Peyer's patch (tissue), 4 donors: ENCODE measurements at regions not wholly inside any gene's neighbourhood (a gene's known extent, or its start where the extent isn't known, plus 50 kb on each side); places are given as distances from the start of the nearest gene placed in this dataset.

Experiments used
- DNase-seq, 3 donors: peaks; one replicate each; pipeline ENCODE4 v3.0.0-alpha.2; 2017 to 2019
- H3K27ac ChIP-seq, 4 donors: fragments of 200-600 bp; sonication (generic); one replicate each; pipeline ENCODE4 v1.5.1; 2016 to 2019
- H3K27me3 ChIP-seq, 2 donors: fragments of 200-600 bp; sonication (generic); one replicate each; pipeline ENCODE4 v1.5.1; 2019
- H3K36me3 ChIP-seq, 3 donors: fragments of 200-600 bp; sonication (generic); one replicate each; pipeline ENCODE4 v1.5.1; 2016 to 2019
- H3K4me1 ChIP-seq, 4 donors: fragments of 200-600 bp; sonication (generic); one replicate each; pipeline ENCODE4 v1.5.1; 2016 to 2019
- H3K4me3 ChIP-seq, 4 donors: fragments of 200-600 bp; sonication (generic); 1 replicate in 3 of 4; 2 replicates in 1 of 4; pipeline ENCODE4 v1.5.1; 2016 to 2019; ENCODE audit warnings: mild to moderate bottlenecking in 1 of 4
- H3K9me3 ChIP-seq, 4 donors: fragments of 200-600 bp; sonication (generic); one replicate each; pipeline ENCODE4 v1.5.1; 2016 to 2019; ENCODE audit warnings: mild to moderate bottlenecking in 1 of 4
- CTCF ChIP-seq, 6 experiments: fragments of 450-650 bp in 4 of 6; fragments of 200-600 bp in 2 of 6; sonication (generic) in 1 of 6; IDR thresholded peaks; one replicate each; pipeline ENCODE4 v1.5.1; 2017 to 2019; ENCODE audit warnings: antibody characterized with exemption in 6 of 6, mild to moderate bottlenecking in 3 of 6, moderate library complexity in 1 of 6
- POLR2A ChIP-seq, 2 donors: fragments of 450-650 bp; IDR thresholded peaks; one replicate each; pipeline ENCODE4 v1.5.1; 2017; ENCODE audit warnings: antibody characterized with exemption in 2 of 2, mild to moderate bottlenecking in 2 of 2, moderate library complexity in 2 of 2

GRCh38 chr22:48675141-48675829 lies 1152.4 kb downstream of the BRD1 start:
- Histone ChIP-seq H3K36me3 (no peaks in the 10 kb centered on the region), H3K27ac (no peak overlapping the region), H3K9me3 (no peaks in the 10 kb centered on the region), H3K27me3 (no peaks in the 10 kb centered on the region), H3K4me1 (no peaks in the 10 kb centered on the region), H3K4me3 (no peak overlapping the region)
- TF ChIP-seq POLR2A (IDR thresholded peaks at IDR 0.05) (no peak), CTCF (IDR thresholded peaks at IDR 0.05) (no peak)
- no peak for DNase-seq

GRCh38 chr22:48673806-48674500 lies 1153.7 kb downstream of the BRD1 start:
- TF ChIP-seq CTCF (IDR thresholded peaks at IDR 0.05), result no peak
- no peaks in the 10 kb centered on the region for H3K27me3 ChIP-seq
- no peak overlapping the region for H3K4me3 ChIP-seq
- H3K4me1 ChIP-seq, result no peaks in the 10 kb centered on the region
- no peak overlapping the region for H3K27ac ChIP-seq
- no peaks in the 10 kb centered on the region for H3K9me3 ChIP-seq
- DNase-seq, result no peak
- no peaks in the 10 kb centered on the region for H3K36me3 ChIP-seq

GRCh38 chr22:48672387-48672786 lies 1155.3 kb downstream of the BRD1 start:
- Histone ChIP-seq H3K9me3 (no peaks in the 10 kb centered on the region), H3K36me3 (no peaks in the 10 kb centered on the region), H3K27me3 (no peaks in the 10 kb centered on the region), H3K27ac (no peak overlapping the region), H3K4me1 (no peaks in the 10 kb centered on the region), H3K4me3 (no peak overlapping the region)
- TF ChIP-seq POLR2A (IDR thresholded peaks at IDR 0.05), result no peak
- no peak for TF ChIP-seq CTCF (IDR thresholded peaks at IDR 0.05)
- DNase-seq, result no peak

- TF ChIP-seq CTCF (IDR thresholded peaks at IDR 0.05), result no peak
- TF ChIP-seq POLR2A (IDR thresholded peaks at IDR 0.05), result no peak
These were observed 1156.9 kb downstream of the BRD1 start for GRCh38 chr22:48670731-48671130.

GRCh38 chr22:48669986-48670716 lies 1157.5 kb downstream of the BRD1 start:
- Histone ChIP-seq H3K36me3 (no peaks in the 10 kb centered on the region), H3K27ac (no peak overlapping the region), H3K4me1 (no peaks in the 10 kb centered on the region), H3K4me3 (no peak overlapping the region), H3K27me3 (no peaks in the 10 kb centered on the region), H3K9me3 (no peaks in the 10 kb centered on the region)
- TF ChIP-seq CTCF (IDR thresholded peaks at IDR 0.05) (no peak), POLR2A (IDR thresholded peaks at IDR 0.05) (no peak)
- no peak for DNase-seq

More at GRCh38 chr22:48670731-48671130, 1156.9 kb downstream of the BRD1 start:
- H3K9me3 ChIP-seq, result no peaks in the 10 kb centered on the region
- no peaks in the 10 kb centered on the region for H3K27me3 ChIP-seq
- no peak overlapping the region for H3K4me3 ChIP-seq
- H3K36me3 ChIP-seq, result no peaks in the 10 kb centered on the region
- DNase-seq, result no peak
- no peaks in the 10 kb centered on the region for H3K4me1 ChIP-seq
- H3K27ac ChIP-seq, result no peak overlapping the region
